Motor neuron (in vitro differentiated cells): ENCODE measurements at regions not wholly inside any gene's neighbourhood (a gene's known extent, or its start where the extent isn't known, plus 50 kb on each side); places are given as distances from the start of the nearest gene placed in this dataset.
A peak's percentile ranks its signal among the peaks of the same experiment; 100 is the strongest.

ENCODE experiments used
- ATAC-seq, 8 experiments: fragments of 200-7000 bp; cut with Tn5 transposase; replicated peaks in 6 of 8; 2 replicates each; pipeline ENCODE4 v1.8.0; 2021; ENCODE audit warnings: mild to moderate bottlenecking in 8 of 8, moderate library complexity in 8 of 8
- H3K27ac ChIP-seq, 2 donors: fragments of 250-450 bp; sonication (Bioruptor Pico); 2 replicates each; pipeline ENCODE4 v1.9.0; 2021; ENCODE audit warnings: antibody characterized with exemption in 2 of 2, mild to moderate bottlenecking in 2 of 2, moderate library complexity in 1 of 2
- H3K4me1 ChIP-seq, 2 donors: fragments of 250-450 bp; sonication (Bioruptor Pico); replicated peaks in 1 of 2; 2 replicates each; pipeline ENCODE4 v1.6.1; 2021; ENCODE audit warnings: antibody characterized with exemption in 2 of 2, mild to moderate bottlenecking in 2 of 2, moderate library complexity in 1 of 2
- H3K4me3 ChIP-seq, 5 donors: fragments of 250-450 bp; sonication (Bioruptor Pico); 2 replicates each; pipeline ENCODE4 v1.9.0; 2021; ENCODE audit warnings: antibody characterized with exemption in 5 of 5, mild to moderate bottlenecking in 5 of 5, moderate library complexity in 4 of 5
- WGBS, 10 experiments: fragments of 450-650 bp; shearing (Covaris generic); methylation state at CpG; one replicate each; pipeline ENCODE4 v1.0.0; 2022; 5-methylcytosine and 5-hydroxymethylcytosine counted together
- in situ Hi-C, 9 experiments: fragments of 400-800 bp; cut with MboI; loops; one replicate each; pipeline ENCODE4 v1.15.0; 2021; ENCODE audit warnings: low sequenced_read_pairs in 9 of 9, low pct_unique_long_range_greater_than_20kb in 2 of 9; ENCODE audit not compliant: unreplicated experiment in 9 of 9

GRCh38 chr13:30020726-30021312, 170.4 kb upstream of the UBL3 start:
- in situ Hi-C loops = no loop called here
- ATAC-seq = peak in 1 of 8 experiments; percentile 31
- no peak overlapping the region for H3K27ac ChIP-seq
- no peak overlapping the region for H3K4me3 ChIP-seq
- 60 to 100% (median 84%) methylated on average over 1 to 3 of the region's 4 CpGs; no CpG with 5 or more reads in 6 of the 10 experiments for WGBS, 10 experiments
- H3K4me1 ChIP-seq = peaks cover 12 to 24% of the 10 kb centered on the region in 2 donors

- ATAC-seq = peak in 4 of 8 experiments; percentile 30 to 59 (median 44)
- no peak overlapping the region for H3K4me3 ChIP-seq
- in situ Hi-C loops = no loop called here
- WGBS, 10 experiments = 30 to 82% (median 61%) methylated on average over 1 to 12 of the region's 15 CpGs; no CpG with 5 or more reads in 1 of the 10 experiments
- H3K4me1 ChIP-seq = peaks cover 15 to 24% of the 10 kb centered on the region in 2 donors
- no peak overlapping the region for H3K27ac ChIP-seq
Measured at GRCh38 chr13:30019648-30020626, 169.5 kb upstream of the UBL3 start.

GRCh38 chr13:30017880-30018279, 167.5 kb upstream of the UBL3 start:
- WGBS, 10 experiments = 19 to 100% (median 81%) methylated on average over 1 to 3 of the region's 4 CpGs; no CpG with 5 or more reads in 2 of the 10 experiments
- in situ Hi-C loops = no loop called here
- Histone ChIP-seq H3K4me3 (no peak overlapping the region), H3K4me1 (peaks cover 10 to 24% of the 10 kb centered on the region in 2 donors), H3K27ac (no peak overlapping the region)
- ATAC-seq = peak in 2 of 8 experiments; percentile 30 to 69

GRCh38 chr13:30016398-30016797, 166.0 kb upstream of the UBL3 start:
- no peak overlapping the region for H3K4me3 ChIP-seq
- 13 to 83% (median 60%) methylated on average over 1 to 4 of the region's 5 CpGs; no CpG with 5 or more reads in 5 of the 10 experiments for WGBS, 10 experiments
- in situ Hi-C loops = no loop called here
- no peak for ATAC-seq
- H3K4me1 ChIP-seq = peaks cover 10 to 22% of the 10 kb centered on the region in 2 donors
- H3K27ac ChIP-seq = no peak overlapping the region

GRCh38 chr13:30009411-30009810, 159.0 kb upstream of the UBL3 start:
- Histone ChIP-seq H3K27ac (no peak overlapping the region), H3K4me1 (no peaks in the 10 kb centered on the region), H3K4me3 (no peak overlapping the region)
- ATAC-seq = no peak
- in situ Hi-C loops = no loop called here
- 86 to 100% (median 100%) methylated on average over 1 of the region's 1 CpG; no CpG with 5 or more reads in 5 of the 10 experiments for WGBS, 10 experiments

GRCh38 chr13:30006246-30006645, 155.8 kb upstream of the UBL3 start:
- in situ Hi-C loops = no loop called here
- no peak for ATAC-seq
- Histone ChIP-seq H3K27ac (no peak overlapping the region), H3K4me1 (no peaks in the 10 kb centered on the region), H3K4me3 (no peak overlapping the region)
- WGBS, 10 experiments = no CpG with 5 or more reads among the region's 1 CpG

- Histone ChIP-seq H3K27ac (no peak overlapping the region), H3K4me3 (no peak overlapping the region), H3K4me1 (no peaks in the 10 kb centered on the region)
- in situ Hi-C loops = no loop called here
- no peak for ATAC-seq
Measured at GRCh38 chr13:30004204-30004603, 153.8 kb upstream of the UBL3 start.

GRCh38 chr13:30002577-30002976, 152.2 kb upstream of the UBL3 start:
- WGBS, 10 experiments = 0 to 83% (median 36%) methylated on average over 1 of the region's 1 CpG; no CpG with 5 or more reads in 4 of the 10 experiments
- H3K27ac ChIP-seq = no peak overlapping the region

GRCh38 chr13:30000370-30000765, 150.0 kb upstream of the UBL3 start:
- Histone ChIP-seq H3K27ac (no peak overlapping the region), H3K4me1 (no peaks in the 10 kb centered on the region), H3K4me3 (no peak overlapping the region)
- 27 to 92% (median 84%) methylated on average over 2 to 10 of the region's 11 CpGs; no CpG with 5 or more reads in 2 of the 10 experiments for WGBS, 10 experiments
- ATAC-seq = no peak
- in situ Hi-C loops = no loop called here

More at GRCh38 chr13:30002577-30002976, 152.2 kb upstream of the UBL3 start:
- in situ Hi-C loops = no loop called here
- peak in 5 of 8 experiments; percentile 37 to 97 (median 65) for ATAC-seq
- no peaks in the 10 kb centered on the region for H3K4me1 ChIP-seq
- H3K4me3 ChIP-seq = no peak overlapping the region

GRCh38 chr13:29999492-30000369, 149.3 kb upstream of the UBL3 start:
- WGBS, 10 experiments = 62 to 92% (median 78%) methylated on average over 2 to 13 of the region's 18 CpGs; no CpG with 5 or more reads in 2 of the 10 experiments
- Histone ChIP-seq H3K4me1 (no peaks in the 10 kb centered on the region), H3K4me3 (no peak overlapping the region), H3K27ac (no peak overlapping the region)
- ATAC-seq = no peak
- in situ Hi-C loops = no loop called here

GRCh38 chr13:29996316-29996715, 145.9 kb upstream of the UBL3 start:
- no peak overlapping the region for H3K4me3 ChIP-seq
- no peak overlapping the region for H3K27ac ChIP-seq
- in situ Hi-C loops = no loop called here
- no peak for ATAC-seq
- 33 to 100% (median 88%) methylated on average over 1 to 7 of the region's 8 CpGs for WGBS, 10 experiments
- no peaks in the 10 kb centered on the region for H3K4me1 ChIP-seq

GRCh38 chr13:29994911-29995595, 144.6 kb upstream of the UBL3 start:
- 17 to 100% (median 78%) methylated on average over 1 to 10 of the region's 10 CpGs; no CpG with 5 or more reads in 1 of the 10 experiments for WGBS, 10 experiments
- Histone ChIP-seq H3K27ac (no peak overlapping the region), H3K4me1 (no peaks in the 10 kb centered on the region), H3K4me3 (no peak overlapping the region)
- in situ Hi-C loops = no loop called here
- ATAC-seq = no peak
